ENCODE measurements at regions not wholly inside any gene's neighbourhood (a gene's known extent, or its start where the extent isn't known, plus 50 kb on each side); places are given as distances from the start of the nearest gene placed in this dataset.

DNA sequence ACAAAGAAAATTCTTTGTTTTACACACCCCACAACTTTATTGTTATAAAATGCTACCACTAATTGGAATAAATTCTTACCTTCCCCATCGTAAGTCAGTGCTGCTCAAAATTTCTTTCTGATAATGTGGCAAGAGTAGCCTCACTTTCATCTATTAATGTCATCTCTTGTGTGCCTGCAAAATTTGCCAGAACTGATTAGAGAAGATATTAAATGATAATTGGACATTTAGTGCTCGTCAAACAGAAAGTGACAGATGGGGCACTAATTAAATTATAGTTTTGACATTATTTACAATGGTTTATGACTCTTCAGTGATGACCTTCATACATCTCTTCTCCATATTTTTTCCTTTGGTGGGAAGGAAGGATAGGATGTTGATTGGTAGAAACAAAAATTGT, 690.9 kb downstream of the NXPH1 start:
- TF ChIP-seq, protein P1, sequence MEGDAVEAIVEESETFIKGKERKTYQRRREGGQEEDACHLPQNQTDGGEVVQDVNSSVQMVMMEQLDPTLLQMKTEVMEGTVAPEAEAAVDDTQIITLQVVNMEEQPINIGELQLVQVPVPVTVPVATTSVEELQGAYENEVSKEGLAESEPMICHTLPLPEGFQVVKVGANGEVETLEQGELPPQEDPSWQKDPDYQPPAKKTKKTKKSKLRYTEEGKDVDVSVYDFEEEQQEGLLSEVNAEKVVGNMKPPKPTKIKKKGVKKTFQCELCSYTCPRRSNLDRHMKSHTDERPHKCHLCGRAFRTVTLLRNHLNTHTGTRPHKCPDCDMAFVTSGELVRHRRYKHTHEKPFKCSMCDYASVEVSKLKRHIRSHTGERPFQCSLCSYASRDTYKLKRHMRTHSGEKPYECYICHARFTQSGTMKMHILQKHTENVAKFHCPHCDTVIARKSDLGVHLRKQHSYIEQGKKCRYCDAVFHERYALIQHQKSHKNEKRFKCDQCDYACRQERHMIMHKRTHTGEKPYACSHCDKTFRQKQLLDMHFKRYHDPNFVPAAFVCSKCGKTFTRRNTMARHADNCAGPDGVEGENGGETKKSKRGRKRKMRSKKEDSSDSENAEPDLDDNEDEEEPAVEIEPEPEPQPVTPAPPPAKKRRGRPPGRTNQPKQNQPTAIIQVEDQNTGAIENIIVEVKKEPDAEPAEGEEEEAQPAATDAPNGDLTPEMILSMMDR (IDR thresholded peaks at IDR 0.05) = no peak
- no peak for TF ChIP-seq POLR2A (IDR thresholded peaks at IDR 0.05)
